ENCODE measurements at regions not wholly inside any gene's neighbourhood (a gene's known extent, or its start where the extent isn't known, plus 50 kb on each side); places are given as distances from the start of the nearest gene placed in this dataset.
A peak's percentile ranks its signal among the peaks of the same experiment; 100 is the strongest.

DNA sequence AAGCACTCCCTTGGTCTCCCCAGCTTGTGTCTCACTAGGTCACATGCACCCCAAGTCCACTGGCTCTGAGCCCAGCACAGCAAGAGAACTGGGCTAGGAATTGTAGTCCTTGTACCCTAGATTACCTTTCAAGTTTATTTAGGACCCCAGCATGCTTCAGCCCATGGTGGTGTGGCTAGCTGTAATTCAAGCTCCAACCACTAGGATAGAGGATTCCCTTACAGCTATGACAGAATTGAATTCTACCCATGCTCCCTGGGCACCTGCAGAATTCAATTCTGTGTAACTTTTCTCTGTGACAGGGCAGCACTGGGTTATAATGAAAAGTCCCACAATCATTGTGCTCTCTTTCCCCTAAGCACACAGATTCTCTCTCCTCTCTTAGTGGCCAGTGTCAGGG is 253.8 kb upstream of the DMD start:
- no peak for DNase-seq

GRCh38 chrX:33457102-33457501 is 245.8 kb upstream of the DMD start:
- DNase-seq: no peak

GRCh38 chrX:33447285-33447684 is 235.9 kb upstream of the DMD start:
- no peak for DNase-seq

GRCh38 chrX:33434256-33435092 is 223.1 kb upstream of the DMD start:
- DNase-seq: peak; percentile 65 to 67

DNA sequence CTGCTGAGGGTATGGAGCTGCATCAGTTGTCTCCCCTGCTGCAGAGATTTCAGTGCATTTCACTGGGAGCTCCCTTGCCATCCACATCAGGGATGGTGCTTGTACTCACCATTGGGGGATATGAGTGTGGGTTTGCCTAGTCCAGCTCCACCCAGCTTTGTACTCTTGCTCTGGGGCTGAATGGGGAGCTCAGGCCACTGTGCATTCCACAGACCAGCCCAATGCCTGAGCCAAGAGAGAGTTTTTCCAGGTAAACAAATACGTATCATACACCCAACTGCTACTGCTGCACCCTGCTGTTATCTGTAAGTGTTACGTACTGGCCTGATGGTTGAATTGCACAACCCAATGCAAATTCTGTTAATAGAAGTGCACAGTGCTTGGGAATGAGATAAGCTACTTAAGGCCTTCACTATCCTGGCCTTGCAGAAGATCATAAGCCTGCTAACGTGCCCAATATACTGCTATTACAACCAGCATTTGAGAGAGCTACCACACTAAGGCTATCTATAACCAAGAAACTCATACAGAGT is 205.0 kb upstream of the DMD start:
- DNase-seq: no peak

- DNase-seq: no peak
These were observed 204.1 kb upstream of the DMD start for GRCh38 chrX:33415459-33415858.

- DNase-seq: no peak
These were observed 174.2 kb upstream of the DMD start for GRCh38 chrX:33385546-33385945.

GRCh38 chrX:33379839-33380238 is 168.5 kb upstream of the DMD start:
- no peak for DNase-seq

DNA sequence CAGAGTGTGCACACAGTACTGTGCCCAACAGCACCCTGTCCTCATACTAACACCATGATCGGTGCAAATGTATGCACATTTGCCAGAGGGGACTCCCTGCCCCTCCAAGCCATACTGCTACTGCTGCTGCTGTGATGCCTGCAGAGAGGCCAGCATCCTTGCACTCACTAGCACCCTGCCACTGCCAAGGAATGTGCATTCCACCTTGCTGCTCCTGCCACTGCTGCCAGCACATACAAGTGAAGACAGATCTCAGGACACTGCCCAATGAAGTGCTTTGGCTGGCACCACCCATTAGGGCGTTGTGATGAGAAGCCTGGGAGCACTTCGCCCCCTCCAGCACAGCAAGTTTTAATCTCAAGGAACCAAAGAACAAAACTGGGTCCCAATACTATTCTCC is 146.3 kb upstream of the DMD start:
- DNase-seq: no peak

GRCh38 chrX:33339219-33339618 is 127.9 kb upstream of the DMD start:
- no peak for DNase-seq

- no peak for DNase-seq
These were observed 125.4 kb upstream of the DMD start for GRCh38 chrX:33336783-33337182.

GRCh38 chrX:33333271-33333670 is 121.9 kb upstream of the DMD start:
- no peak for DNase-seq

GRCh38 chrX:33330798-33331197 is 119.4 kb upstream of the DMD start:
- DNase-seq: no peak

DNA sequence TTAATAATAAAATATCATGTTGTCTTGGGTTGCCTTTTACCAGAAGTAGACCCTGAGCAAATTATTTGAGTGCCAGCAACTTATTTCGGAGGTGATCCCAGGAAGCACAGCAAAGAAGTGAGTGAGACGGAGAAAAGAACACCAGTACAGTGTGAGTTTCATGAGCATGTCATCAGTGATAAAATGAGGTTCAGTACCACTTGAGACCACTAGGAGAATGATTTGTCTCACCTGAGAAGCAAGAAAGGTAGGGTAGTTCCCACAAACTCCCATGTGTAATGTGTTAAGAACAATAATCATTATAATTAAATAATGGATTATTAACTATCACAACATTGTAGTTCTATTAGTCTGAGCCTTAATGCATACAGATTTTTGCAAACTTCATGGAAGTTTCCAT is 112.8 kb upstream of the DMD start:
- DNase-seq: no peak

DNA sequence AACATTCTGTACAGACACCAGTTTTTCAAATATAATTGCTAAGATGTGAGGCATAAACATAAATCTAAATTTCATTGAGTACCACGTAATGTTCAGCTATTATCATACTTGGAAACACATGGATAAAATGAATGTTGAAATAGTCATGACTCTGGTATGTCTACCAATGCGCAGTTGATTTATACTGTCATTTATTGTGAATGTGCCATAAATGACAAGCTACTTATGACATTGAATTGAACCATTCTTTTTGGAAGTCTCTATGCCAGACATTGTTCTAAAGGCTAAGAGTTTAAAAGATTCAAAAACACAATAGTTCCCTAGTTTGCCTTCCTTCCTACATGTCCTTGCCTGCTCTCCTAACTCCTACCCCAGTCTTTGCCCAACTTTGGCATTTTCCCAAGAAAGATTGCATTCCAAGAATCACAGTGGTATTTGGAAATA is 96.6 kb upstream of the DMD start:
- no peak for DNase-seq

DNA sequence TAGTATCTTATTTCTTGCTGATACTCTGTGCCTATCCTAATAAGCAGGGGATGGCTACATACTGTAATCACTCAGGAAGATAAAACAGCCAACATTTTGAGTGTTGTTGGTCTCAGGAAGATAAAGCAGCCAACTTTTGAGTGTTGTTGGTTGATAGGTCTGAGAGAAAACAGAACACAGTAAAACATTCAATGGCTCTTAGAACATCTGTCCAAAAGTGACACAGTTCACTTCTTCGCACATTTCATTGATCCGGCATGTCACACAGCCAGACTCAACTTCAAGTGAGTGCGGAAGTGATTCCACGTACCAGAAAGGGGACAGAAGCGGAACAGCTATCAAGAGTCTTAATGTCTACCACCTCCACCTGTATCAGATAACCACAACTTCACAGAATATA is 87.3 kb upstream of the DMD start:
- DNase-seq: no peak

GRCh38 chrX:33285550-33285949 is 74.2 kb upstream of the DMD start:
- no peak for DNase-seq

DNA sequence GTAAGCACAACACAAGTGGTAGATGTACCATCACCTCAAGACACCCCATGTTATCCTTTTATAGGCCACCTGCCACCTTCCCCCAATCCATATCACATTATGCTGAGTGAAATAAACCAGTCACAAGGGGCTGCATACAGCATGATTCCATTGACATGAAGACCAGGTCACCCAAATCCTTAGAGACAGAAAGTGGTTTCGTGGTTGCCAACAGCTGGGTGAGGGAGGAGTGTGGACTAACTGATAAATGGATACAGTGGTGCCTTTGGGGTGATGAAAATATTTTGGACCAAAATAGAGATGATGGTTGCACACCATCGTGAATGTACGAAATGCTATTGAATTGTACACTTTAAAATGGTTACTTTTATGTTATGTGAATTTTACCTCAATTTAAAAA is 65.7 kb upstream of the DMD start:
- DNase-seq: no peak

GRCh38 chrX:33273535-33273934 is 62.2 kb upstream of the DMD start:
- no peak for DNase-seq

DNA sequence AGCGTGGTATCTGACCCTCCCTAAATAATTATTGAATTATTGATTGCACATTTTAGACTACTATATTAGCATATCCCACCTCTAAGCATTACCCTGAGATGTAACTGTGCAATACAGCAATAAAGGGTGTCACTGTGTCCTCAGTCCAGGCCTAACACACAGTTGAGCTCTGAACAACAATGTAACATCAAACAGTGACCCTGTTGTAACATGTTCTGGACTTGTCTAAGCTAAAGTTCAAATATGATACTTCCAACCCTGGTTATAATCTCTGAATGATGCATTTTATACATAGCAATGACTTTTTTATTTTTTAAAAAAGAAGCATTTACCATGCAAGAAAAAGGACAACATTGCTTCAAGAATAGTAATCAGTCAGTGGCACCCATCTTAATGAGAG is 61.6 kb upstream of the DMD start:
- no peak for DNase-seq
